ENCODE measurements at regions not wholly inside any gene's neighbourhood (a gene's known extent, or its start where the extent isn't known, plus 50 kb on each side); places are given as distances from the start of the nearest gene placed in this dataset.
"Not testable (repeated sequence)": the region's sequence is repeated elsewhere in the genome, so short reads cannot be mapped to it uniquely, and the experiment has no call there.

- no peak for DNase-seq (ENCODE audit: low spot score)
Observed at GRCh38 chr4:134145369-134145768, 56.2 kb downstream of the PABPC4L start.

DNA sequence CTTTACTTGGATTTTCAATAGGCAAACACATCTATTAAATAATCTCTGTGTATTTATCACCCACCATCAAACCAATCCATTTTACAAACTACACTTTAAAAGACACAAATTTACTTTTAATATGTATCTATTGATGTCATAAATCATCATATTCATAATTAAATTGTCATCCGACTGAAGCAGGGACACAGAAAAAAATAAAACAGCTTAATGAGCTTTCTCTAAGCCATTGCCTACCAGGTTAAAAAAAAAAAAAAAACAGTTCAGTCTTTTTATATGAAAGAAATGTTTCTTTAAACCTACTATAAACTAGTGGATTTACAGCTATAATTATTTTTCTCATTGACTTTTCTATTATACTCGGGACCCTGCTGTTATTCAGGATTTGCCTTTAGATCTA lies 57.3 kb downstream of the PABPC4L start:
- no peak for DNase-seq (ENCODE audit: low spot score)

DNA sequence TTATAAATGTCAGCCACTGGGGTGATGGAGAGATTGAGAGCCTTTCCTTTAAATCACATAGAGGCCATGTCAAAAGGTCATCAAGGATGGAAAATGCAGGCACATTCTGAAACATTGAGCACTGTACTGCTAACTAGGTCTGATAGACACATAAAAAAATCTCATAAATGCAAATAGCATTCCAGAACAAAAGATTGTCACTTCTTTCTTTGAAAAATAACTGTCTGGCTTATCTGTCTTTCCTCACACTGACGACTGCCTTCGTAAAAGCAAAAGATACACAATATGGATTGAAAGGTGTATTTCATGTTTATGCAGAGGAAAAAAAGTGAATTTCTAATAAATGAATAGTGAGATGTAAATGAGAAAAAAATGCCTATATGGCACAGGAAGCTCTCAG lies 59.9 kb downstream of the PABPC4L start:
- no peak for DNase-seq (ENCODE audit: low spot score)

DNA sequence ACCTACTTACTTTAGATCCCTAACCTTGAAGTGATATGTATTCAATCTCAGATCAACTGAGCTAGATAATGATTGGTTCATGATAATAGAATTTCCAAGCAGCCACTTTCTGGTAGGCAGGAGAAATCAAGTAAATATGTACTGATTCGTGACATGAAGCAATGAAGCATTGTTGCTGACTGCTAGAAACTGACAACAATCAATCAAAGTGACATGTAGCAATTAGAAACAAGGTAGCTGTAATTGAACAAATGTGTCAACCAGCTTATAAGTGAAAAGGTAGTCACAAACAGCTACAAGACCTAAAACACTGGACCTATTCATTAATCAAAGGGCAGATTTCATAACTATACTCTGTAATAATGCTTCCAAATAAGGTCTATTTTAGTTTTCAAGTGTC lies 62.4 kb downstream of the PABPC4L start:
- no peak for DNase-seq (ENCODE audit: low spot score)

- DNase-seq (ENCODE audit: low spot score) = no peak
Observed at GRCh38 chr4:134132086-134132783, 69.4 kb downstream of the PABPC4L start.

DNA sequence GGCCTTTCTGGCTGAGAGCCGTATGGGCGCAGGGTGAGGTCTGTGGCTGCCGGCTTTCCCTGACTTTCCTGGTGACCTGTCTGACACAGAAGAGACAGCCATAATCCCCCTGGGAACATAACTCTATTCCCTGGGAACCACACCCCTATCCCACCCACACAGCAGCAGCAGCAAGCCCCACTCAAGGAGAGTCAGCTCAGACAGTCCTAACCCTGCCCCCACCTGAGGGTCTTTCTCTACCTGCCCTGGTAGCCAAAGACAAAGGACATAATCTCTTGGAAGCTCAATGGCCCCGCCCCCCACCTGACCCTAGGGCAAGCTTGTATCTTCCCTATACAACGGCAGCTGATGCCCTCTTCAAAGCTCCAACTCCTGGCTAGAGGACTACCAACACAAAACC lies 74.6 kb downstream of the PABPC4L start:
- no peak for DNase-seq (ENCODE audit: low spot score)

DNA sequence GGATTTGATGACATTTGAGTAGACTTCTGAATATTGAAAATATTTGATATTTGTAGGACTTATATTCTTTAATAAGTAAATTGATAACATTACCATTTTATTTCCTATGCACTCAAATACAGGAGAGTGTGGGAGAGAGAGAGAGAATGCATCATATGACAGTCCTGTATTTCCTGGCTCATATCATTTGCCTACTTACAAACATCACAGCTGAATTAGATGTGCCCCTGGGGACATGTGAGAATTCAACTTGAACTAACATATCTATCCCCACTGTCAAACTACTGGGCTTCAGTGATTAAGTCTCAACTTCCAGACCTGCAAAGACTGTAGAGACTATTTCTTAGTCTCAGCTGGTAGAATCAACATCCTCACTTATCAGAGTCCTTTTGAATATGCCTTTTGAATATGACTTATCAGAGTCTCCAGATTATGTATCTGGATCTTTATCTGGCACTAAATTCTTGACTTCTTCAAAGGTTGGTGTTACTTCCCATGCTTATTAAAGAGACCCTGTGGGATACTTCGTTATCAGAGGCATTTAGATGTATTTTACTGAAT lies 75.5 kb downstream of the PABPC4L start:
- DNase-seq (ENCODE audit: low spot score) = no peak

- DNase-seq (ENCODE audit: low spot score) = no peak
Observed at GRCh38 chr4:134122903-134123302, 78.7 kb downstream of the PABPC4L start.

GRCh38 chr4:134117392-134118183 lies 84.0 kb downstream of the PABPC4L start:
- DNase-seq (ENCODE audit: low spot score) = no peak

DNA sequence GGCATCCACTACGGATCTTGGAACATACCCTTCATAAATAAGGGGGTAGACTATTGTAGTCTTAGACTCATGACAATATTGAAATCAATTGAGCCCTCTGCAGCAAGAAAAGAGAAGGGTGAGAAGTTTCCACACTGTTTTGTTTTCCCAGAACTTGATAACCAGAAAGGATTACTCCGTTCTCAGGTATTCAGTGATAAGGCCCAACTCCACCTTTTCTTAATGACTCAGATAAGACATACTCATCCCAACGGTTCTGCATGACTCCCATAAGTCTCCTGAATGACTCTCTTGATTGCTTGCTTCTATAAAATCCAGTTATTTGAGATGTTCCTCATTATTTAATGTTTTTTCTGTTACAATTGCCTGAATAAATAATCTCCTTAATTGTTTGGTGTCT lies 111.7 kb downstream of the PABPC4L start:
- no peak for DNase-seq (ENCODE audit: low spot score)

GRCh38 chr4:134085496-134085895 lies 116.1 kb downstream of the PABPC4L start:
- DNase-seq (ENCODE audit: low spot score) = no peak

GRCh38 chr4:134079085-134079484 lies 122.5 kb downstream of the PABPC4L start:
- not testable (repeated sequence) for DNase-seq (ENCODE audit: low spot score)

DNA sequence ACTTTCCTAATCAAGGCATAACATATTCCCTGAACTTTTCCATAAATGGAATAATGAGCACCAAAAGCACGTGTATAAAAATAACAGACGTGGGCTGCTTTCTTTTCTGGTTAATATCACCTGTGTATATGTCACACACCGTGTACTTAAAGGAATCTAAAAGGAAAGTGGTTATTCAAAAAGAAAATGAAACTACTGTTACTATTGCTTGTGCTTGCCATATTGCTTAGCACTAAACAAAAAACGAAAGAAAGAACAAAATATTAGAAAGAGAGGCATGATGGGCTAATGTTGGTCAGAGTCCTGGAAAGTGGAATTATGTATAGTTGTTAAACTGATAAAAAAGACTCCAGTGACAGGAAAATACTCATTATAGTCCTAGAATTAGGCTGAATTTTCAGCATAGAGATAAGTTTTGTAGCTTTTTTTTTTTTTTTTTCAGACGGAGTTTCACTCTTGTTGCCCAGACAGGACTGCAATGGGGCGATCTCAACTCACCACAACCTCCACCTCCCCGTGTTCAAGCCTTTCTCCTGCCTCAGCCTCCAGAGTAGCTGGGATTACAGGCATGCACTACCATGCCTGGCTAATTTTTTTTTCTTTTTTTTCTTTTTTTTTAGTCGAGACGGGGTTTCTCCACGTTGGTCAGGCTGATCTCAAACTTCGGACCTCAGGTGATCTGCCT lies 123.2 kb downstream of the PABPC4L start:
- DNase-seq (ENCODE audit: low spot score) = no peak

- no peak for DNase-seq (ENCODE audit: low spot score)
Observed at GRCh38 chr4:134073711-134074110, 127.9 kb downstream of the PABPC4L start.

DNA sequence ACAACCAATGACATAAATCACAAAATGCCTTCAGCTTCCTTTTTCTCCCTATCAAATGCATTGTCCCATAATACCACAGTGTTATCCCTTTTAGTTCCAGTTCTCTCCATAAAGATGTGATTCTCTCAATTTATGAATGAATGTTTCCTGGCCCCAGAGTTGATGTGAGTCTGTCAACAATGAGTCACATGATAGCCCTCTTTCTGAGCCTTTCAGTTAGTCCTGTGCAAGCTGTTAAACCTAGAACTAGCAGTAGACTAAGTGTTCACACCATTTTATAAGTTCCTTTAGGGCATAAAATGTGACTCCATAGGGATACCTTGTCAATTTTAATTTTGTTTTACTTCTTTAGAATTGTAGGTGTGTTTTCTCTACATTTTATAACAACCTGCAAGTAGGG lies 129.5 kb downstream of the PABPC4L start:
- no peak for DNase-seq (ENCODE audit: low spot score)

DNA sequence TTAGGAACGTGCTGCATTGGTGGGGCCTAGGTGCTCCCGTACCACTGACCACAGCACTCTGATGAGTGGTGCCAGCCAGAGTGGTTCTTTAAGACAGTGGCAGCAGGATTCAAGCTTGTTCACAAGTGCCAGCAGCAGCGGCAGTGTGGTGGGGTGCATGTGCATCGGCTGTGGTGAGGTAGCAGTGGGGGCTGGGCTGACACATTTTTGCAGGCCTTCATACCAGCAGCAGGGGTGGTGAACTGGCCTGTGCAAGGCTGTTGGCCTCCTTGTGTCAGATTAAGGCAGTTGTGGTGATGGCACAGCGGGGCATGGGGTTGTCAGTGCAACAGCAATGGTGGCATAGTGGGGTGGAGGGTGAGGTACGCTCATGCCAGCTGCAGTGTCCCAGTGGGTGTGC lies 131.4 kb downstream of the PABPC4L start:
- DNase-seq (ENCODE audit: low spot score) = no peak

GRCh38 chr4:134057356-134057755 lies 144.2 kb downstream of the PABPC4L start:
- no peak for DNase-seq (ENCODE audit: low spot score)

DNA sequence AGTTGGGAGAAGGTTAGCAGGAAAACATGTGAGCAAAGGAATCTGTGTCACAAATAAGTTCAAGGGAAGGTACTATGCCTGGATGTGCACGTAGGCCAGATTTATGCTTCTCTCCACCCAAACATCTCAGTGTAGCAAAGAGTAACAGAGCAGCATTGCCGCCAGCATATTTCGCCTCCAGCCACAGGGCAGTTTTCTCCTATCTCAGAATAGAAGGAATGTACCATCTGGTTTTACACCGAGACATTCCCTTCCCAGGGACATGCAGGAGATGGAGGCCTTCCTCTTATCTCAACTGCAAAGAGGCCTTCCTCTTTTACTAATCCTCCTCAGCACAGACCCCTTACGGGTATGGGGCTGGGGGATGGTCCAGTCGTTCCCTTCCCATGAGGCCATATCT lies 155.4 kb downstream of the PABPC4L start:
- not testable (repeated sequence) for DNase-seq (ENCODE audit: low spot score)

GRCh38 chr4:134045411-134045810 lies 156.2 kb downstream of the PABPC4L start:
- no peak for DNase-seq (ENCODE audit: low spot score)

DNA sequence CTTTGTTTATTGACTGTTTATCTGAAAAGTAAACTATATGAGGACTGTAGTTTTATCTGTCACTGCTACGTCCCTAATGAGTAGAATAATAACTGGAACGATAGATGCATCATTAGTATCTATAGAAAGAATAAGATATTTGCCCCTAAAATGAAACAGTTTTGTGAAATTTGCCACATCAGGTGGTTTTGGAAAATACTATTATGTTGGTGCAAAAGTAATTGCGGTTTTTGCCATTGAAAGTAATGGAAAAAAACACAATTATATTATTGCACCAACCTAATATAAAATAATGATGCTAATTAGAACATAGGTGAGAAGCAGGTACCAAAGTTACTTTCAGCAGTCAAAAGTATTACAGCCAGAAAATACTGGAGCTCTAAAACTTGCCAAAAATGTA lies 158.3 kb downstream of the PABPC4L start:
- no peak for DNase-seq (ENCODE audit: low spot score)

GRCh38 chr4:134028421-134028820 lies 173.2 kb downstream of the PABPC4L start:
- DNase-seq (ENCODE audit: low spot score) = no peak

DNA sequence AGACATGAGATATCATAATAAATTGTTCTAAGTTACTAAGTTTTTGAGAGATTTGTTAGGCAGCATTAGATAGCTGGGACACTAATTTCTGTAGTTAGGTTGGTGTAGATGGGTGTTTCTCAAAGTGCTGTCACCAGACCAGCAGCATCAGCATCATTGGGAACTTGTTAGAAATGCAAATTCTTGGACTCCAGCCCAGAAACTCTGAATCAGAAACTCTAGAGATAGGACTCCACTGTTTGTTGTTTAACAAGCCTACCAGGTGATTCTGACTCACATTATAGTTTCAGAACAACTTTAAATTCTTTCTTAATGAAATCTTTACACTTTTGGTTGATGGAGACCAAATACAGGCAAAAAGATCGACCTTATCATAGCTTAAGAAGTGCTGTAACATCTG lies 173.7 kb downstream of the PABPC4L start:
- no peak for DNase-seq (ENCODE audit: low spot score)

DNA sequence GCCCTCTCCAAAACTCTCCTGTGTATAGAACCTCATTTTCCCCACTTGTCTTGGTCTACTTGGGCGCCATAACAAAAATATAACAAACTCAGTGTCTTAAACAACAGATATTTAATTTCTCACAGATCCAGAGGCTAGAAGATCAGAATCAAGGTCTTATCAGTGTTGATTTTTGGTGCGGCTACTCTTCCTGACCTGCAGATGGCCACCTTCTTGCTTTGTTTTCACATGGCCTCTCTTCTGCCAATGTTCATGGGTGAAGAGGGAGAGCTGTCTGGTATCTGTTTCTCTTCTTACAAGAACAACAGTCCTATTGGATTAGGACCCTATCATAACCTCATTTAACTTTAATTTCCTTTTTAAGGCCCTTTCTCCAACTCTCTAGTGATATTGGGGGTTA lies 177.3 kb downstream of the PABPC4L start:
- no peak for DNase-seq (ENCODE audit: low spot score)
